Cardiac fibroblast (primary cell): ENCODE measurements at regions not wholly inside any gene's neighbourhood (a gene's known extent, or its start where the extent isn't known, plus 50 kb on each side); places are given as distances from the start of the nearest gene placed in this dataset.

Source experiments
- DNase-seq, 2 donors: peaks; one replicate each; pipeline versions ENCODE4 v3.0.0 to v3.0.0-alpha.2; 2010; ENCODE audit warnings: low read depth in 2 of 2
- H3K4me3 ChIP-seq, 2 donors: replicated peaks in 1 of 2; 1 replicate in 1 of 2; 2 replicates in 1 of 2; pipeline ENCODE4 v1.5.1; 2011; ENCODE audit warnings: low read depth in 2 of 2, low read length in 2 of 2, mild to moderate bottlenecking in 2 of 2, moderate library complexity in 1 of 2
- CTCF ChIP-seq: IDR thresholded peaks from one replicate; pipeline ENCODE4 v1.5.1; 2011; ENCODE audit warnings: low read depth, mild to moderate bottlenecking, low read length, inconsistent platforms

- TF ChIP-seq CTCF, result peak; percentile 3
- DNase-seq, result peak in 1 of 2 donors; percentile 10
- H3K4me3 ChIP-seq, result peak overlapping the region; percentile 23 to 30
Observed at GRCh38 chr7:1290679-1291356, 58.1 kb downstream of the UNCX start.

GRCh38 chr7:1291357-1291689 lies 58.7 kb downstream of the UNCX start:
- no peak overlapping the region for H3K4me3 ChIP-seq
- no peak for TF ChIP-seq CTCF
- no peak for DNase-seq

GRCh38 chr7:1291845-1292765 lies 59.4 kb downstream of the UNCX start:
- no peak overlapping the region for H3K4me3 ChIP-seq
- TF ChIP-seq CTCF, result no peak

GRCh38 chr7:1292972-1293830 lies 60.5 kb downstream of the UNCX start:
- no peak for DNase-seq
- H3K4me3 ChIP-seq, result no peak overlapping the region
- no peak for TF ChIP-seq CTCF

More at GRCh38 chr7:1291845-1292765, 59.4 kb downstream of the UNCX start:
- no peak for DNase-seq

GRCh38 chr7:1293950-1294411 lies 61.3 kb downstream of the UNCX start:
- no peak overlapping the region for H3K4me3 ChIP-seq
- DNase-seq, result no peak
- TF ChIP-seq CTCF, result no peak

GRCh38 chr7:1295776-1296355 lies 63.2 kb downstream of the UNCX start:
- no peak for TF ChIP-seq CTCF
- no peak overlapping the region for H3K4me3 ChIP-seq
- DNase-seq, result no peak
